HCT116 (cell line): ENCODE measurements at regions not wholly inside any gene's neighbourhood (a gene's known extent, or its start where the extent isn't known, plus 50 kb on each side); places are given as distances from the start of the nearest gene placed in this dataset.

Experiments
- ATAC-seq: fragments of 200-7000 bp; cut with Tn5 transposase; 2 replicates; pipeline ENCODE4 v1.9.1; 2020; ENCODE audit warnings: mild to moderate bottlenecking, moderate library complexity
- BruUV-seq: library from RNA; stranded (reverse); fragments of 400-500 nt; replicated peaks from 2 replicates; lab custom pipeline; 2021; lab: Mats Ljungman, UMichigan
- CTCF ChIA-PET: fragments of 300-600 bp; sonication (Branson Sonifier 250); formaldehyde crosslinking; loops from one replicate; lab custom pipeline; 2021; ENCODE audit warnings: antibody characterized with exemption; lab: Charles Lee
- POLR2A ChIA-PET: fragments of 300-600, 350-600 bp; sonication (Branson Sonifier 250); formaldehyde crosslinking; loops from one replicate; lab custom pipeline; 2021; ENCODE audit warnings: antibody characterized with exemption; lab: Charles Lee
- RAD21 ChIA-PET, 2 experiments: fragments of 300-600 bp; sonication (Branson Sonifier 250); formaldehyde crosslinking; loops; one replicate each; lab custom pipeline; 2023; ENCODE audit warnings: low total read pairs in 2 of 2; ENCODE audit not compliant: uncharacterized antibody in 2 of 2, unreplicated experiment in 2 of 2, low non-redundant PET in 1 of 2; lab: Charles Lee
- DNase-seq: peaks from one replicate; pipeline ENCODE4 v3.0.0-alpha.2; 2010; ENCODE audit warnings: low read depth, low spot score
- H2AFZ ChIP-seq: fragments of 200-600 bp; shearing (Covaris generic), sonication (generic); 2 replicates; pipeline ENCODE4 v1.6.1; 2017; ENCODE audit warnings: low read depth, mixed run types, mixed read lengths, antibody characterized with exemption, low read length; ENCODE audit not compliant: poor library complexity, severe bottlenecking
- H3K27ac ChIP-seq: 2 replicates; pipeline ENCODE4 v1.5.1; 2012; ENCODE audit warnings: low read depth, low read length
- H3K27me3 ChIP-seq: fragments of 200-600 bp; sonication (generic); 2 replicates; pipeline ENCODE4 v1.6.1; 2016; ENCODE audit warnings: mixed run types, low read length, mixed read lengths; ENCODE audit not compliant: insufficient read depth
- H3K36me3 ChIP-seq, 2 experiments: fragments of 200-500 bp in 1 of 2; fragments of 200-600 bp in 1 of 2; sonication (Bioruptor generic) in 1 of 2; sonication (generic) in 1 of 2; 2 replicates each; pipeline versions ENCODE4 v1.5.1 to v1.6.1; 2014 to 2016; ENCODE audit warnings: low read length in 2 of 2, inconsistent platforms in 1 of 2, mixed read lengths in 1 of 2, mixed run types in 1 of 2; ENCODE audit not compliant: insufficient read depth in 2 of 2, control insufficient read depth in 1 of 2
- H3K4me1 ChIP-seq, 2 experiments: fragments of 200-600 bp in 1 of 2; sonication (generic) in 1 of 2; 2 replicates each; pipeline versions ENCODE4 v1.5.1 to v1.6.1; 2012 to 2017; ENCODE audit warnings: low read length in 2 of 2, inconsistent platforms in 1 of 2, mild to moderate bottlenecking in 1 of 2, mixed read lengths in 1 of 2, mixed run types in 1 of 2, moderate library complexity in 1 of 2; ENCODE audit not compliant: insufficient read depth in 2 of 2, control insufficient read depth in 1 of 2
- H3K4me2 ChIP-seq: fragments of 200-600 bp; sonication (generic); 2 replicates; pipeline ENCODE4 v1.6.1; 2017; ENCODE audit warnings: mixed run types, low read length, mixed read lengths
- H3K4me3 ChIP-seq, 2 experiments: fragments of 200-600 bp in 1 of 2; sonication (generic) in 1 of 2; replicated peaks in 1 of 2; 2 replicates each; pipeline ENCODE4 v1.5.1; 2011 to 2016; ENCODE audit warnings: low read length in 2 of 2, control low read depth in 1 of 2, low read depth in 1 of 2, mild to moderate bottlenecking in 1 of 2, mixed read lengths in 1 of 2, mixed run types in 1 of 2
- H3K79me2 ChIP-seq: fragments of 200-600 bp; sonication (generic); 2 replicates; pipeline ENCODE4 v1.6.1; 2017; ENCODE audit warnings: mild to moderate bottlenecking, mixed run types, low read length, moderate library complexity, mixed read lengths; ENCODE audit not compliant: insufficient read depth
- H3K9ac ChIP-seq: fragments of 200-600 bp; sonication (generic); 2 replicates; pipeline ENCODE4 v1.6.1; 2016; ENCODE audit warnings: low read length, mixed read lengths
- H3K9me2 ChIP-seq: fragments of 200-600 bp; sonication (generic), shearing (Covaris generic); 2 replicates; pipeline ENCODE4 v1.6.1; 2017; ENCODE audit warnings: mixed run types, mild to moderate bottlenecking, moderate library complexity; ENCODE audit not compliant: insufficient read depth
- H3K9me3 ChIP-seq, 2 experiments: fragments of 200-500 bp in 1 of 2; fragments of 200-600 bp in 1 of 2; sonication (Bioruptor generic) in 1 of 2; sonication (generic) in 1 of 2; 2 replicates each; pipeline ENCODE4 v1.6.1; 2014 to 2017; ENCODE audit warnings: low read length in 2 of 2, mixed read lengths in 2 of 2, inconsistent platforms in 1 of 2, low read depth in 1 of 2, mild to moderate bottlenecking in 1 of 2, mixed run types in 1 of 2, moderate library complexity in 1 of 2; ENCODE audit not compliant: control insufficient read depth in 1 of 2, insufficient read depth in 1 of 2
- H4K20me1 ChIP-seq: fragments of 200-600 bp; sonication (generic), shearing (Covaris generic); 2 replicates; pipeline ENCODE4 v1.6.1; 2017; ENCODE audit warnings: mixed run types, mild to moderate bottlenecking, moderate library complexity; ENCODE audit not compliant: insufficient read depth
- ATF3 ChIP-seq: IDR thresholded peaks from 2 replicates; pipeline ENCODE4 v1.6.1; 2012
- CBX3 ChIP-seq: IDR thresholded peaks from 2 replicates; pipeline ENCODE4 v1.6.1; 2012; ENCODE audit warnings: low read depth
- CEBPB ChIP-seq: IDR thresholded peaks from 2 replicates; pipeline ENCODE4 v1.6.1; 2012; ENCODE audit warnings: low read depth
- EGR1 ChIP-seq: IDR thresholded peaks from 2 replicates; pipeline ENCODE4 v1.6.1; 2012; ENCODE audit warnings: low read depth
- ELF1 ChIP-seq: IDR thresholded peaks from 2 replicates; pipeline ENCODE4 v1.6.1; 2012; ENCODE audit warnings: low read depth, borderline replicate concordance
- EZH2 ChIP-seq: fragments of 200-600 bp; sonication (generic); IDR thresholded peaks from 2 replicates; pipeline ENCODE4 v1.6.1; 2017; ENCODE audit warnings: antibody characterized with exemption, mixed run types
- EZH2phosphoT487 ChIP-seq: fragments of 200-600 bp; IDR thresholded peaks from 2 replicates; pipeline ENCODE4 v1.6.1; 2018; ENCODE audit warnings: antibody characterized with exemption, borderline replicate concordance
- FOSL1 ChIP-seq: IDR thresholded peaks from 2 replicates; pipeline ENCODE4 v1.6.1; 2012; ENCODE audit warnings: low read depth
- JUND ChIP-seq: IDR thresholded peaks from 2 replicates; pipeline ENCODE4 v1.6.1; 2012
- POLR2AphosphoS5 ChIP-seq: IDR thresholded peaks from 2 replicates; pipeline ENCODE4 v1.6.1; 2011; ENCODE audit warnings: mild to moderate bottlenecking, low read depth, low read length, moderate library complexity
- RAD21 ChIP-seq: IDR thresholded peaks from 2 replicates; pipeline ENCODE4 v1.6.1; 2012; ENCODE audit warnings: low read depth, mild to moderate bottlenecking
- SIN3A ChIP-seq: IDR thresholded peaks from 2 replicates; pipeline ENCODE4 v1.6.1; 2012; ENCODE audit warnings: low read depth
- SRF ChIP-seq: IDR thresholded peaks from 2 replicates; pipeline ENCODE4 v1.6.1; 2012; ENCODE audit warnings: low read depth
- YY1 ChIP-seq: IDR thresholded peaks from 2 replicates; pipeline ENCODE4 v1.6.1; 2011; ENCODE audit warnings: low read length, low read depth, moderate library complexity, mild to moderate bottlenecking; ENCODE audit not compliant: insufficient replicate concordance; ENCODE audit errors: extremely low read depth
- ZBTB33 ChIP-seq: IDR thresholded peaks from 2 replicates; pipeline ENCODE4 v1.6.1; 2011; ENCODE audit warnings: mild to moderate bottlenecking, low read length, moderate library complexity; ENCODE audit not compliant: insufficient replicate concordance; ENCODE audit errors: extremely low read depth
- ZFX ChIP-seq: fragments of 450-650 bp; IDR thresholded peaks from 2 replicates; pipeline ENCODE4 v1.6.1; 2017
- ZNF274 ChIP-seq: fragments of 200-500 bp; sonication (Bioruptor generic); IDR thresholded peaks from 2 replicates; pipeline ENCODE4 v1.6.1; 2014; ENCODE audit warnings: mild to moderate bottlenecking, low read depth, low read length, inconsistent platforms
- intact Hi-C: fragments of 100-400 bp; cut with micrococcal nuclease; formaldehyde crosslinking; loops from 2 replicates; pipeline ENCODE4 v1.10.0; 2022
- TF ChIP-seq, protein P1 (sequence below), 3 experiments: fragments of 200-600 bp in 1 of 3; sonication (generic) in 1 of 3; IDR thresholded peaks in 2 of 3; conservative IDR thresholded peaks in 1 of 3; 2 replicates each; pipeline ENCODE4 v1.5.1; 2012 to 2017; ENCODE audit warnings: low read depth in 2 of 3, low read length in 2 of 3, antibody characterized with exemption in 1 of 3, borderline replicate concordance in 1 of 3, control low read depth in 1 of 3, mild to moderate bottlenecking in 1 of 3, mixed read lengths in 1 of 3, mixed run types in 1 of 3, moderate library complexity in 1 of 3; ENCODE audit not compliant: insufficient read depth in 1 of 3
- TF ChIP-seq, protein P2 (sequence below): IDR thresholded peaks from 2 replicates; pipeline ENCODE4 v1.6.1; 2012

GRCh38 chr3:145243875-145244274 lies 917.1 kb downstream of the PLOD2 start (continued):
- TF ChIP-seq RAD21 (no peak), ZBTB33 (no peak)
- TF ChIP-seq, all 23 proteins: peak for 0

- H3K4me2 ChIP-seq, result no peak overlapping the region
- POLR2A ChIA-PET, result no interaction called here
- no peaks in the 10 kb centered on the region for H3K9me3 ChIP-seq
- no peak overlapping the region for H3K27ac ChIP-seq
- H3K9me2 ChIP-seq, result no peaks in the 10 kb centered on the region
- ATAC-seq, result no peak
- no peak overlapping the region for H3K9ac ChIP-seq
- CTCF ChIA-PET, result no interaction called here
- H3K4me3 ChIP-seq, result no peak overlapping the region
- BruUV-seq, result no TSS peak
- H3K27me3 ChIP-seq, result no peaks in the 10 kb centered on the region
- no peaks in the 10 kb centered on the region for H3K4me1 ChIP-seq
- DNase-seq, result no peak
- no peaks in the 10 kb centered on the region; the same call in 1 of the 2 replicates for H4K20me1 ChIP-seq
- no peaks in the 10 kb centered on the region for H3K79me2 ChIP-seq
- RAD21 ChIA-PET, result no interaction called here
- TF ChIP-seq EZH2phosphoT487 (no peak), ZFX (no peak), SRF (no peak), JUND (no peak), YY1 (no peak), ZBTB33 (no peak), ZNF274 (no peak), ATF3 (no peak), POLR2AphosphoS5 (no peak), SIN3A (no peak), EGR1 (no peak), FOSL1 (no peak), ELF1 (no peak), EZH2 (no peak), CEBPB (no peak), CBX3 (no peak)
- TF ChIP-seq, protein P1, sequence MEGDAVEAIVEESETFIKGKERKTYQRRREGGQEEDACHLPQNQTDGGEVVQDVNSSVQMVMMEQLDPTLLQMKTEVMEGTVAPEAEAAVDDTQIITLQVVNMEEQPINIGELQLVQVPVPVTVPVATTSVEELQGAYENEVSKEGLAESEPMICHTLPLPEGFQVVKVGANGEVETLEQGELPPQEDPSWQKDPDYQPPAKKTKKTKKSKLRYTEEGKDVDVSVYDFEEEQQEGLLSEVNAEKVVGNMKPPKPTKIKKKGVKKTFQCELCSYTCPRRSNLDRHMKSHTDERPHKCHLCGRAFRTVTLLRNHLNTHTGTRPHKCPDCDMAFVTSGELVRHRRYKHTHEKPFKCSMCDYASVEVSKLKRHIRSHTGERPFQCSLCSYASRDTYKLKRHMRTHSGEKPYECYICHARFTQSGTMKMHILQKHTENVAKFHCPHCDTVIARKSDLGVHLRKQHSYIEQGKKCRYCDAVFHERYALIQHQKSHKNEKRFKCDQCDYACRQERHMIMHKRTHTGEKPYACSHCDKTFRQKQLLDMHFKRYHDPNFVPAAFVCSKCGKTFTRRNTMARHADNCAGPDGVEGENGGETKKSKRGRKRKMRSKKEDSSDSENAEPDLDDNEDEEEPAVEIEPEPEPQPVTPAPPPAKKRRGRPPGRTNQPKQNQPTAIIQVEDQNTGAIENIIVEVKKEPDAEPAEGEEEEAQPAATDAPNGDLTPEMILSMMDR (IDR thresholded peaks at IDR 0.05 in 2 of 3, conservative IDR thresholded peaks at IDR 0.05 in 1 of 3; ENCODE audit: borderline replicate concordance in 1 of 3, insufficient read depth in 1 of 3, low read depth in 2 of 3, low read length in 2 of 3), result no peak
- TF ChIP-seq, protein P2, sequence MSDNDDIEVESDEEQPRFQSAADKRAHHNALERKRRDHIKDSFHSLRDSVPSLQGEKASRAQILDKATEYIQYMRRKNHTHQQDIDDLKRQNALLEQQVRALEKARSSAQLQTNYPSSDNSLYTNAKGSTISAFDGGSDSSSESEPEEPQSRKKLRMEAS, result no peak
- intact Hi-C loops, result no loop called here
- H2AFZ ChIP-seq, result no peak overlapping the region
- no peaks in the 10 kb centered on the region for H3K36me3 ChIP-seq
Observed at GRCh38 chr3:145244327-145244726, 916.7 kb downstream of the PLOD2 start.
